ENCODE measurements at regions not wholly inside any gene's neighbourhood (a gene's known extent, or its start where the extent isn't known, plus 50 kb on each side); places are given as distances from the start of the nearest gene placed in this dataset.

GRCh38 chrX:108795240-108795639 lies 58.9 kb upstream of the IRS4 start (continued):
- no peak for TF ChIP-seq ZNF518A (tag by site-specific recombination; conservative IDR thresholded peaks at IDR 0.05; ENCODE audit: low read depth)
- TF ChIP-seq ZNF768 (tag by site-specific recombination; IDR thresholded peaks at IDR 0.05): no peak
- TF ChIP-seq ZFP3 (tag by site-specific recombination; IDR thresholded peaks at IDR 0.05; ENCODE audit: low read depth): no peak
- no peak for TF ChIP-seq MZF1 (tag by site-specific recombination; IDR thresholded peaks at IDR 0.05; ENCODE audit: borderline replicate concordance)
- no peak for TF ChIP-seq ZNF132 (tag by site-specific recombination; IDR thresholded peaks at IDR 0.05; ENCODE audit: borderline replicate concordance)

All from HEK293 (cell line).